Loucy (cell line): ENCODE measurements at regions not wholly inside any gene's neighbourhood (a gene's known extent, or its start where the extent isn't known, plus 50 kb on each side); places are given as distances from the start of the nearest gene placed in this dataset.

ENCODE experiments used
- H2AFZ ChIP-seq: fragments of 200-600 bp; sonication (generic); 2 replicates; pipeline ENCODE4 v1.6.0; 2016; ENCODE audit warnings: antibody characterized with exemption, mild to moderate bottlenecking, low read length, moderate library complexity
- H3F3A ChIP-seq: fragments of 200-600 bp; 2 replicates; pipeline ENCODE4 v1.6.0; 2016; ENCODE audit warnings: antibody characterized with exemption, low read depth, mild to moderate bottlenecking
- H3K27me3 ChIP-seq: fragments of 200-600 bp; sonication (generic); 2 replicates; pipeline ENCODE4 v1.6.1; 2014; ENCODE audit warnings: low read length, mild to moderate bottlenecking; ENCODE audit not compliant: insufficient read depth, poor library complexity, severe bottlenecking
- H3K36me3 ChIP-seq: fragments of 200-600 bp; sonication (generic); 2 replicates; pipeline ENCODE4 v1.6.1; 2016; ENCODE audit warnings: low read length; ENCODE audit not compliant: insufficient read depth
- H3K4me1 ChIP-seq: fragments of 200-600 bp; sonication (generic); 2 replicates; pipeline ENCODE4 v1.5.1; 2014; ENCODE audit warnings: low read length, mild to moderate bottlenecking; ENCODE audit not compliant: insufficient read depth, poor library complexity, severe bottlenecking
- H3K4me2 ChIP-seq: fragments of 200-600 bp; sonication (generic); 2 replicates; pipeline ENCODE4 v1.6.0; 2014; ENCODE audit warnings: antibody characterized with exemption, low read length, low read depth, mild to moderate bottlenecking; ENCODE audit not compliant: poor library complexity, severe bottlenecking
- H3K4me3 ChIP-seq: fragments of 200-600 bp; sonication (generic); 2 replicates; pipeline ENCODE4 v1.5.1; 2014; ENCODE audit warnings: low read length, mild to moderate bottlenecking, mixed read lengths; ENCODE audit not compliant: poor library complexity, severe bottlenecking
- H3K79me2 ChIP-seq: fragments of 200-600 bp; sonication (generic); 2 replicates; pipeline ENCODE4 v1.6.1; 2014; ENCODE audit warnings: low read length; ENCODE audit not compliant: insufficient read depth
- H3K9ac ChIP-seq: fragments of 200-600 bp; sonication (generic); 2 replicates; pipeline ENCODE4 v1.6.0; 2014; ENCODE audit warnings: mild to moderate bottlenecking, low read depth, low read length, moderate library complexity; ENCODE audit not compliant: poor library complexity, severe bottlenecking
- H3K9me2 ChIP-seq: fragments of 200-600 bp; sonication (generic); replicated peaks from 2 replicates; pipeline ENCODE4 v1.6.1; 2016; ENCODE audit warnings: low read depth, low read length, mixed read lengths
- H3K9me3 ChIP-seq: fragments of 200-600 bp; sonication (generic); 2 replicates; pipeline ENCODE4 v1.6.1; 2014; ENCODE audit warnings: mild to moderate bottlenecking, antibody characterized with exemption, low read length, low read depth; ENCODE audit not compliant: insufficient read depth
- H4K20me1 ChIP-seq: fragments of 200-600 bp; sonication (generic); 2 replicates; pipeline ENCODE4 v1.6.0; 2014; ENCODE audit warnings: antibody characterized with exemption, low read length, mild to moderate bottlenecking; ENCODE audit not compliant: insufficient read depth, poor library complexity, severe bottlenecking
- CTCF ChIP-seq: fragments of 200-600 bp; sonication (generic); conservative IDR thresholded peaks from 2 replicates; pipeline ENCODE4 v1.5.1; 2014; ENCODE audit warnings: mild to moderate bottlenecking, antibody characterized with exemption, low read length
- EZH2phosphoT487 ChIP-seq: fragments of 200-600 bp; IDR thresholded peaks from 2 replicates; pipeline ENCODE4 v1.6.1; 2018; ENCODE audit warnings: antibody characterized with exemption, mild to moderate bottlenecking, moderate library complexity, borderline replicate concordance

GRCh38 chr15:79527821-79528220 lies 95.7 kb downstream of the MINAR1 start:
- no peak overlapping the region for H3K4me2 ChIP-seq
- no peaks in the 10 kb centered on the region for H4K20me1 ChIP-seq
- no peaks in the 10 kb centered on the region for H3K9me2 ChIP-seq
- H3K9ac ChIP-seq: no peak overlapping the region
- H3K79me2 ChIP-seq: no peaks in the 10 kb centered on the region
- TF ChIP-seq CTCF (no peak), EZH2phosphoT487 (no peak)
- no peaks in the 10 kb centered on the region for H3F3A ChIP-seq
- no peak overlapping the region for H2AFZ ChIP-seq
- H3K4me3 ChIP-seq: no peak overlapping the region
- H3K4me1 ChIP-seq: no peaks in the 10 kb centered on the region
- H3K27me3 ChIP-seq: no peaks in the 10 kb centered on the region
- H3K36me3 ChIP-seq: no peaks in the 10 kb centered on the region
- H3K9me3 ChIP-seq: no peaks in the 10 kb centered on the region

GRCh38 chr15:79529157-79529785 lies 97.1 kb downstream of the MINAR1 start:
- H2AFZ ChIP-seq: no peak overlapping the region
- H3K36me3 ChIP-seq: no peaks in the 10 kb centered on the region
- TF ChIP-seq EZH2phosphoT487 (no peak), CTCF (no peak)
- no peaks in the 10 kb centered on the region for H3K79me2 ChIP-seq
- no peaks in the 10 kb centered on the region for H3K9me3 ChIP-seq
- no peaks in the 10 kb centered on the region for H3F3A ChIP-seq
- H3K9ac ChIP-seq: no peak overlapping the region
- H4K20me1 ChIP-seq: no peaks in the 10 kb centered on the region
- no peaks in the 10 kb centered on the region for H3K27me3 ChIP-seq
- no peaks in the 10 kb centered on the region for H3K4me1 ChIP-seq
- H3K4me2 ChIP-seq: no peak overlapping the region
- no peaks in the 10 kb centered on the region for H3K9me2 ChIP-seq
- no peak overlapping the region for H3K4me3 ChIP-seq

DNA sequence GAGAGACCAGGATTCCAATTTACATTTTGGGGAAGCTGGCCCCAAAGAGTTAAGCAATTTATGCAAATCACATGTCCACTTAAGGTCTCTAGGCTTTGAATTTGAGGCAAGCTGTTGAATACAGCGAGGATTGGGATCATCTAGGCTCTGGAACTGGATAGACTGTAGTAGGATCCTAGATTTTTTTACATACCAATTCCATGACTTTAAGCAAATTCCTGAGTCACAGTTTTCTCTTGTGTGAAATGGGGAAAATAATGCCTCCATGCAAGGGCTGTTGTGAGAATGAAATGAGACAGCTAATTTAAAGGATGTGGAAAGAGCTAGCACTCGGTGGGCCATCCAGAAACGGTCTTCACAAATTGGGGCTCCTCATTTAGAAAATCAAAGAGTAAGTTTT lies 103.4 kb downstream of the MINAR1 start:
- no peak overlapping the region for H2AFZ ChIP-seq
- H4K20me1 ChIP-seq: no peaks in the 10 kb centered on the region
- no peak overlapping the region for H3K4me3 ChIP-seq
- no peaks in the 10 kb centered on the region for H3F3A ChIP-seq
- H3K4me1 ChIP-seq: no peaks in the 10 kb centered on the region
- no peak overlapping the region for H3K4me2 ChIP-seq
- no peaks in the 10 kb centered on the region for H3K27me3 ChIP-seq
- H3K9ac ChIP-seq: no peak overlapping the region
- no peaks in the 10 kb centered on the region for H3K79me2 ChIP-seq
- no peak for TF ChIP-seq CTCF
- no peak for TF ChIP-seq EZH2phosphoT487
- H3K9me3 ChIP-seq: no peaks in the 10 kb centered on the region; the same call in 1 of the 2 replicates
- H3K36me3 ChIP-seq: no peaks in the 10 kb centered on the region
- no peaks in the 10 kb centered on the region for H3K9me2 ChIP-seq
